GM20000 (cell line): ENCODE measurements at regions not wholly inside any gene's neighbourhood (a gene's known extent, or its start where the extent isn't known, plus 50 kb on each side); places are given as distances from the start of the nearest gene placed in this dataset.

Source experiments
- DNase-seq: peaks from one replicate; pipeline ENCODE4 v3.0.0; 2012; ENCODE audit warnings: low spot score
- TF ChIP-seq, protein P1 (sequence below): IDR thresholded peaks from 2 replicates; pipeline ENCODE4 v1.5.1; 2012; ENCODE audit warnings: mild to moderate bottlenecking, control low read depth; ENCODE audit errors: extremely low read depth, missing control alignments

GRCh38 chr6:156396068-156396771, 381.0 kb upstream of the ARID1B start:
- TF ChIP-seq, protein P1, sequence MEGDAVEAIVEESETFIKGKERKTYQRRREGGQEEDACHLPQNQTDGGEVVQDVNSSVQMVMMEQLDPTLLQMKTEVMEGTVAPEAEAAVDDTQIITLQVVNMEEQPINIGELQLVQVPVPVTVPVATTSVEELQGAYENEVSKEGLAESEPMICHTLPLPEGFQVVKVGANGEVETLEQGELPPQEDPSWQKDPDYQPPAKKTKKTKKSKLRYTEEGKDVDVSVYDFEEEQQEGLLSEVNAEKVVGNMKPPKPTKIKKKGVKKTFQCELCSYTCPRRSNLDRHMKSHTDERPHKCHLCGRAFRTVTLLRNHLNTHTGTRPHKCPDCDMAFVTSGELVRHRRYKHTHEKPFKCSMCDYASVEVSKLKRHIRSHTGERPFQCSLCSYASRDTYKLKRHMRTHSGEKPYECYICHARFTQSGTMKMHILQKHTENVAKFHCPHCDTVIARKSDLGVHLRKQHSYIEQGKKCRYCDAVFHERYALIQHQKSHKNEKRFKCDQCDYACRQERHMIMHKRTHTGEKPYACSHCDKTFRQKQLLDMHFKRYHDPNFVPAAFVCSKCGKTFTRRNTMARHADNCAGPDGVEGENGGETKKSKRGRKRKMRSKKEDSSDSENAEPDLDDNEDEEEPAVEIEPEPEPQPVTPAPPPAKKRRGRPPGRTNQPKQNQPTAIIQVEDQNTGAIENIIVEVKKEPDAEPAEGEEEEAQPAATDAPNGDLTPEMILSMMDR, result no peak
- peak; percentile 61 for DNase-seq

GRCh38 chr6:156395276-156395675, 381.9 kb upstream of the ARID1B start:
- TF ChIP-seq, protein P1, result no peak
- peak; percentile 48 for DNase-seq

DNA sequence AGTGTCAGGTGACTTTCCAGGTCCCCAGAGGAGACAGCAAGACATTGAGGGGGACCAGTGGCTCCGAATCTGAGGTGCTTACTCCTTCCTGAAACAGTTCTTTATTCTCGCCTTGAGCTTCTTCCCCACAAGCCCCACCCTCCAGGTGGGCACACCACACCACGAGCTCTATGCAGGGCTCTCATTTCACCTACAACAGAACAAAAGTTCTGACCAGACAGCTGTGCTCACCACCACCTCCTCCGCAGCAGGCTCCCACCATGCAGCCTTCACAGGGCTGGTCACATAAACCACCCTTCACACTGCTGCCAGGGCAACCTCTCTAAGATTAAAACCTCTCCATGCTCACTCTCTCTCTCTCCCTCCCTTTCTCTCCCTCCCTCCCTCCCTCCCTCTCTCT, 384.5 kb upstream of the ARID1B start:
- DNase-seq, result no peak

DNA sequence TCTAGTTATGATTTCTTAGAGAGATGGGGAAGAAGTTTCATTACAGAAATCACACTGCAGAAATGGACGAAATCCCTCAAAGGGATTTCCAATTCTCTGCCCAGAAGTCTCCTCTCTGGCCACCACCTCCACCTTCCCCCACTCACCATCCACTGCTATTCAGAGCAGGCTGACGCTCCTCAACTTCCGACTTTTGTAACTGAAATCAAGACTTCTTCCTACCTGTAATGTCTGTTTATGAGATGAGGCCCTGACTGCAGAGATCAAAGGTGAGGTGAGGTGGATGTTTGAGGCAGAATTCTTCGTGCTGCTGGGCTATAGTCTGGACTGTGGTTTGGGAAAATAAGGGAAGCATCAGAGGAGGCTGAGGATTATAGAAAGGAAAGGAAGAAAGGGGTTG, 385.2 kb upstream of the ARID1B start:
- TF ChIP-seq, protein P1, result no peak
- no peak for DNase-seq

More for the DNA sequence above, 384.5 kb upstream of the ARID1B start:
- TF ChIP-seq, protein P1, result no peak

DNA sequence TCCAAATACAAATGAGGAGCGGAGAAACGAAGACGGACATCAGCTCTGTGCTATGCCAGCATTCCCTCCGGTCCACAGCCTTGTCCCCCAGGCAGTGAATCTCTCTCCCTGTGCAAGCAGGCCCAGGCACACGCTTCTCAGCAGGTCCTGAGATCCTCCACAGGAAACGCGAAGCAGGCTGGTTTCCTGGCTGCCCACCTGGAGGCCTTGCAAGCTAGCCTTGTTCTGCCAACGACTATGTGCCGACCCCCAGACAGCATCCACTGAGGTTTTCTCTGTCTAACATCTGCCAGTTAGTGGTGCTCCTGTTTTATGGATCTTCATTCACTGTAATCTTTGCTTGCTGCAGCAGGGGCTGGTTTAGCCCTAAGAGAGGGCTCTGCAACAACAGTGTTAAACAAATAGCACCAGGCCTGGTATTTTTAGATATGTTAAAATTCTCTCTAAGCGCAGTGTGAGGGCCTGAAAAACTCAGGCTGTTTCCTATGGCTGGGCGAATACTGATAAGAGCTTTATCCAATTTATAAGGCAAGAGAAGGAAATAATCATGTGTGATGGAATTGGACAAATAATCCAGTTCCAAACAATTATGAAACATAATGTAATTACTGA, 386.0 kb upstream of the ARID1B start:
- TF ChIP-seq, protein P1, result no peak
- DNase-seq, result no peak

DNA sequence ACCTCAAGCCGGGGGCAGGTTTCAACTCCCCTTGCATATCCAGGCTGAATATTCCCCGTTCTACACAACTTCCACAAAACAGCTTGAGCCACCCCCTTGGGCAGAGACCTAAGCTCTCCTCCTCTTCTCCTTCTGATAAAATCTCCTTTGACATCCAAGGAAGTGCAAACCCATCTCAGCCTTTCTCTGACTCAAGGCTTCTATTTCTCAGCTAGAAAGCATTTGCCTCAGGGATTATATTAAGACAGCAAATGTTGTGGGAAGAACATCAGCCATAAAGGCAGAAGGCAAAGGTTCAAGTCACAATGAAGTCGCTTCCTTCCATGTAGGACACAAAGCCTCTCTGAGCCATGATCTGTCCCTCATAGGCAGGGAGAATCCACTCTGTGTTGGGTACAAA, 386.6 kb upstream of the ARID1B start:
- TF ChIP-seq, protein P1, result no peak
- DNase-seq, result no peak

DNA sequence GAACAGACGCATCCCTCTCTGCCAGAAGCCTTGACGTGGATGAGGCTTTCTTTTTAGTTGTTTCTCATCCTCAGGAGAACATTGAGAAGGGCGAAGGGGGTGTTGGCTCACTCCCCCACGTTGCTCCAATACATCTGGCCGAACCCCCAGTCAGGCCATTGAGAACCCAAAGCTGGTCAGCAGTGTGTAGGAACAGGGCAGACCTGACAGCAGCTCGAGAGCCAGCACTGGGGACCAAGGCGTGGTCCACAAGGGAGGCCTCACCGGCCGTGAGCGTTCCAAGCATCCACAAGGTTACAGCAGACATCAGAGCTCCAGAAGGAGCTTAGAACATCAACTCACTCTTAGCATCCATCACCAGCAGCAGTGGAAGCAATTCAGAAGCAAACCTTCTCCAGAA, 387.9 kb upstream of the ARID1B start:
- TF ChIP-seq, protein P1, result no peak
- no peak for DNase-seq
